A673 (cell line): ENCODE measurements at regions not wholly inside any gene's neighbourhood (a gene's known extent, or its start where the extent isn't known, plus 50 kb on each side); places are given as distances from the start of the nearest gene placed in this dataset.

Experiments used
- BruUV-seq: library from RNA; stranded (reverse); fragments of 400-500 nt; replicated peaks from 2 replicates; lab custom pipeline; 2021; lab: Mats Ljungman, UMichigan
- CTCF ChIA-PET: fragments of 300-600 bp; sonication (Branson Sonifier 250); formaldehyde crosslinking; loops from one replicate; lab custom pipeline; 2022; ENCODE audit warnings: antibody characterized with exemption; lab: Charles Lee
- POLR2A ChIA-PET: fragments of 300-600 bp; sonication (Branson Sonifier 250); formaldehyde crosslinking; loops from one replicate; lab custom pipeline; 2022; ENCODE audit warnings: antibody characterized with exemption; ENCODE audit not compliant: low non-redundant PET; lab: Charles Lee
- DNase-seq: peaks from one replicate; pipeline ENCODE4 v3.0.0-alpha.2; 2015; ENCODE audit warnings: low spot score
- H3K27ac ChIP-seq: fragments of 200-600 bp; sonication (generic); 2 replicates; pipeline ENCODE4 v1.5.1; 2016; ENCODE audit warnings: mixed run types, low read depth, mild to moderate bottlenecking, mixed read lengths, antibody characterized with exemption, low read length; ENCODE audit not compliant: poor library complexity, severe bottlenecking
- H3K27me3 ChIP-seq: fragments of 200-600 bp; sonication (generic); replicated peaks from 2 replicates; pipeline ENCODE4 v1.6.1; 2017; ENCODE audit warnings: mixed run types, low read depth, mild to moderate bottlenecking, mixed read lengths, antibody characterized with exemption, low read length; ENCODE audit not compliant: insufficient read depth, poor library complexity
- H3K36me3 ChIP-seq: fragments of 200-600 bp; sonication (generic); 2 replicates; pipeline ENCODE4 v1.6.1; 2016; ENCODE audit warnings: mixed run types, mild to moderate bottlenecking, mixed read lengths, antibody characterized with exemption, low read length; ENCODE audit not compliant: insufficient read depth, poor library complexity, severe bottlenecking
- H3K4me1 ChIP-seq: fragments of 200-600 bp; sonication (generic); 2 replicates; pipeline ENCODE4 v1.6.1; 2017; ENCODE audit warnings: mixed run types, mild to moderate bottlenecking, mixed read lengths, antibody characterized with exemption, low read length; ENCODE audit not compliant: insufficient read depth, poor library complexity, severe bottlenecking
- H3K4me3 ChIP-seq: fragments of 200-600 bp; sonication (generic); 2 replicates; pipeline ENCODE4 v1.5.1; 2016; ENCODE audit warnings: low read depth, mixed run types, mild to moderate bottlenecking, mixed read lengths, low read length; ENCODE audit not compliant: poor library complexity, severe bottlenecking
- H3K9me3 ChIP-seq: fragments of 200-600 bp; sonication (generic); 2 replicates; pipeline ENCODE4 v1.6.1; 2016; ENCODE audit warnings: mixed run types, low read depth, mild to moderate bottlenecking, mixed read lengths, antibody characterized with exemption, low read length; ENCODE audit not compliant: poor library complexity, severe bottlenecking
- EZH2 ChIP-seq: fragments of 200-600 bp; sonication (generic); IDR thresholded peaks from 2 replicates; pipeline ENCODE4 v1.6.1; 2017; ENCODE audit warnings: borderline replicate concordance, low read depth, mild to moderate bottlenecking, mixed read lengths, antibody characterized with exemption, low read length; ENCODE audit not compliant: poor library complexity, severe bottlenecking
- intact Hi-C: fragments of 100-400 bp; cut with micrococcal nuclease; formaldehyde crosslinking; loops from one replicate; pipeline ENCODE4 v1.10.0; 2022; ENCODE audit not compliant: unreplicated experiment
- TF ChIP-seq, protein P1 (sequence below): fragments of 300-800, 200-600 bp; sonication (generic); conservative IDR thresholded peaks from 2 replicates; pipeline ENCODE4 v1.5.1; 2017; ENCODE audit warnings: low read depth, mild to moderate bottlenecking, antibody characterized with exemption, low read length, moderate library complexity, mixed read lengths

DNA sequence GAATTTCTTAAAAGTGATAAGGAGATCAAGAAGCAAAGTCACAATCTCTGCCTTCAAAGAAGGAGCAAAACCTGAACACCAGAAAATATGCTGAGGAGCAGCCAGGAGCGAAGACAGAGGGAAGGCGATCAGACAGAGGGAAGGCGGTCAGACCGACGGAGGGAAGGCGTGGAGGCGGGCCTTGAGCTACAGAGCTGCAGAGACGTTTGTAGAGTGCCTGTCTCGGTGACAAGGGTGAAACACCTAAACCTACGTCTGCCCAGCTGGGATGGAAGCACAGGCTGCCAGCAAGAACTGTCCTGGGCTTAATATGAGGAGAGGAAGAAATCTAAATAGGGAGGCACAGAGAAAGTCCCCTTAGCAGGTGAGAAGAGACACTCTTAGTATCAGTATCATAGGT is 476.0 kb downstream of the OCA2 start:
- no peak for DNase-seq
- peaks cover 59% of the 10 kb centered on the region for H3K9me3 ChIP-seq
- H3K27ac ChIP-seq = no peak overlapping the region
- no peaks in the 10 kb centered on the region for H3K36me3 ChIP-seq
- POLR2A ChIA-PET = no interaction called here
- no peaks in the 10 kb centered on the region for H3K27me3 ChIP-seq
- TF ChIP-seq EZH2 = no peak
- TF ChIP-seq, protein P1, sequence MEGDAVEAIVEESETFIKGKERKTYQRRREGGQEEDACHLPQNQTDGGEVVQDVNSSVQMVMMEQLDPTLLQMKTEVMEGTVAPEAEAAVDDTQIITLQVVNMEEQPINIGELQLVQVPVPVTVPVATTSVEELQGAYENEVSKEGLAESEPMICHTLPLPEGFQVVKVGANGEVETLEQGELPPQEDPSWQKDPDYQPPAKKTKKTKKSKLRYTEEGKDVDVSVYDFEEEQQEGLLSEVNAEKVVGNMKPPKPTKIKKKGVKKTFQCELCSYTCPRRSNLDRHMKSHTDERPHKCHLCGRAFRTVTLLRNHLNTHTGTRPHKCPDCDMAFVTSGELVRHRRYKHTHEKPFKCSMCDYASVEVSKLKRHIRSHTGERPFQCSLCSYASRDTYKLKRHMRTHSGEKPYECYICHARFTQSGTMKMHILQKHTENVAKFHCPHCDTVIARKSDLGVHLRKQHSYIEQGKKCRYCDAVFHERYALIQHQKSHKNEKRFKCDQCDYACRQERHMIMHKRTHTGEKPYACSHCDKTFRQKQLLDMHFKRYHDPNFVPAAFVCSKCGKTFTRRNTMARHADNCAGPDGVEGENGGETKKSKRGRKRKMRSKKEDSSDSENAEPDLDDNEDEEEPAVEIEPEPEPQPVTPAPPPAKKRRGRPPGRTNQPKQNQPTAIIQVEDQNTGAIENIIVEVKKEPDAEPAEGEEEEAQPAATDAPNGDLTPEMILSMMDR = no peak
- no TSS peak for BruUV-seq
- no peak overlapping the region for H3K4me3 ChIP-seq
- H3K4me1 ChIP-seq = no peaks in the 10 kb centered on the region
- intact Hi-C loops = no loop called here
- CTCF ChIA-PET = no interaction called here

DNA sequence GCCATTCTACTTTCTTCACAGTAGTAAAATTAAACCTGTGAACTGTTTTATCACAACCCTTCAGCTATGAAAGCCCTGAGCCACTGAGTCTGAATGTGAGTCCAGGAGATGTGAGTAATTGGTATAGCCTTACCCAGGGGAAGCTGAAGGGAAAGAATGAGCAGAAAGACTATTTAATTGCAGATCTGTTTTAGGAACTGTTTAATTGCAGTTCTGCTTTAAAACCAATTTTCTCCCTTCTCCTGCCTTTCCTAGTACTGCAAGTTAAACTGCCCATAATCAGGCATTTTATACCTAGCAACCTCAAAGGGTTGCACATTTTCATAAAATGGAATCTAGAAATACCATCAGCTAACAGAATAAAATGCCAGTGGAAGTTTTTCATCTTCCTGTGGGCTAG is 476.7 kb downstream of the OCA2 start:
- Histone ChIP-seq H3K27ac (no peak overlapping the region), H3K4me1 (no peaks in the 10 kb centered on the region), H3K9me3 (peaks cover 54% of the 10 kb centered on the region), H3K27me3 (no peaks in the 10 kb centered on the region), H3K36me3 (no peaks in the 10 kb centered on the region), H3K4me3 (no peak overlapping the region)
- TF ChIP-seq, protein P1 = no peak
- TF ChIP-seq EZH2 = no peak
- POLR2A ChIA-PET = no interaction called here
- CTCF ChIA-PET = no interaction called here
- intact Hi-C loops = no loop called here
- no TSS peak for BruUV-seq
- DNase-seq = no peak

DNA sequence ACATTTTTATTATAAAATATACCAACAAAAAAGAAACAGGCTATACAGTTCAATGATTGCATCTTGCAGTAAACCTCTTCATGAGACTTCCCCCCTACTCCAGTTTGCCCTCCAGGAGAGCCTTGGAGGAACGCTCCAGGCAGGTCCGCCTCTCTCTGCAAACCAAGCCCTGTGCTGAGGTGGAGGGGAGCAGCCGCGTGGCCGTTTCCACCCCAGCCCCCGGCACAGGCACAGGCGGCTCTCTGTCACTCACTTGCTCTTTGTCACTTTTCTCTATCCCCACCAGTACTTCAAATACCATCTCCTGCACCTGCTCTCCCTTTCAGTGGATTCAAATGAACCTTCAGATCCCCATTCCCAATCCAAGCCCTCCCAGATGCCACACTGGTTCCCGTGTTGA is 479.9 kb downstream of the OCA2 start:
- BruUV-seq = no TSS peak
- H3K4me3 ChIP-seq = no peak overlapping the region
- H3K4me1 ChIP-seq = no peaks in the 10 kb centered on the region
- CTCF ChIA-PET = no interaction called here
- H3K27ac ChIP-seq = no peak overlapping the region
- peaks cover 48% of the 10 kb centered on the region for H3K9me3 ChIP-seq
- no peak for TF ChIP-seq EZH2
- TF ChIP-seq, protein P1 = no peak
- DNase-seq = no peak
- intact Hi-C loops = no loop called here
- no peaks in the 10 kb centered on the region for H3K36me3 ChIP-seq
- POLR2A ChIA-PET = no interaction called here
- no peaks in the 10 kb centered on the region for H3K27me3 ChIP-seq
